NCI-H1694 treated with DMSO at 0.1 percent for 48 hours (cell line): ENCODE measurements at regions not wholly inside any gene's neighbourhood (a gene's known extent, or its start where the extent isn't known, plus 50 kb on each side); places are given as distances from the start of the nearest gene placed in this dataset.
"Not testable (repeated sequence)": the region's sequence is repeated elsewhere in the genome, so short reads cannot be mapped to it uniquely, and the experiment has no call there.

Experiments used
- DNase-seq: peaks from one replicate; lab custom pipeline; 2025; lab: John Stamatoyannopoulos, UW

DNA sequence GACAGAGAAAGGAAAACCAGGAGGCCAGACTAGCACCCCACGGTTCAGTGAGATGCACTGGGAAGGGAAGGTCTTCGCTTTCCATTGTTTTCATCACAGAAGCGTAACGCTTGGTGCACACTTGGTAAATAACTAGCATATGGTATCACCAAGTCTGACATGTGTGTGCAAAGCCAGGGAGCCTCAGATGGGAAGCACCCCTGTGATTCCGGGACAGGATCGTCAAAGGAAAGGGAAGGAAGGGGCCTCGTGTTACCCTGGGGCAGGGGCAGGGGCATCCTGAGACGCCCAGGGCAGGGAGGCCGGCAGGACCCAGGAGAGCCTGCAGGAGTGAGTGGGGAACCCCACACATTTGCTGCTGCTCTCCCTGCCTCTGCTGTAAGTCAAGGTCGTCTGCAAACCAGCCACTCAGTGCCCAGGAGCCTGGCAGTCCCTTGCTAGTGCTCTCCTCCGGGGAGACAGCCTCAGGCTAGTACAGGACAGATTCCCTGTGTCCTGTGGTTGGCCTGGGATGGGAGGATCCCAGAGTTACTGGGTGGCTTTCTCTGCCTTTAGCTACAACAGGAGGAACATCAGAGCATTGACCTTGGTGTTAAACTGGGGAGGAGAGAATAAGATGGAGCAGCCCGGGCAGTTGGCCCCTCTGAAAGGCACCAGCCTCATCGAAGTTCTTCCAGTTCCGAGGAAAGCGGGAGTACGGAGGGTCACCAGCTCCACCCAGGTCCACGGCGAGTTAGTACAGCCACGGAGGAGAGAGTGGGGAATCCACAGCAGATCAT is 192.5 kb downstream of the NDUFA10 start:
- DNase-seq = peak; percentile 8

- no peak for DNase-seq
Observed at GRCh38 chr2:239831861-239832489, 193.2 kb downstream of the NDUFA10 start.

DNA sequence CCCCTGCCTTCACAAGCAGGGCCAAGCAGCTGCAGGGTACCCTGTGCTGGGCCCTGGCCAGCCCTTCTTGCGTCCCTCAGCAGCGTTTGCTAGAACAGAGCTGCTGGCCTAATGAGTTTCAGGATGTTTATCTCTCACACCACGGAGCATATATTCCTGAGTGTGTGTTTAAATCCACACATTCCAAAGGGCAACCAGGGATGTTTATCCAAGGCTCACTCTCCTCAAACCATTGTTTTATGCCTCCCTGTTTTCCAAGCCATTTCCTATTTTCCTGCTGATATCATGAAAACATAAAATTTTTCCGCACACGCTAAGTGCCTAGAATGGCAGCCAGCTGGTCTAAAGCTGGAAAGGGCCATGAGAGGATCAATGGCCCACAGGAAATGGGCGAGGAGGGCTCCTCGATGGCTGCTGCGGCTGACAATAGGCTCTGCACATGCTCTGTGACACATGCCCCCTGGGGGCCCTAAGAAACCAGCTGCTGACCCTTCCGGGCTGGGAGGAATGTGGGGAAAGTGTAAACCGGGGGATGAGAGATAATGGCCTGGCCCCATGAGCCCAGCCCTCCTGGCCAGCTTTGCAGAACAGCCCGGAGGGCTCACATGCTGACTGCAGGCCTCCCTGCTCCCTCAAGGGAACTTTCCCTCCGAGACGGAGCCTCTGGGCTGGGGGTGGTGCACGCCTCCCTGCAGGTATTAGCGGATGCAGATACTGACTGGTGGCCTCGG is 194.0 kb downstream of the NDUFA10 start:
- no peak for DNase-seq

GRCh38 chr2:239830121-239831000 is 194.8 kb downstream of the NDUFA10 start:
- DNase-seq = no peak

GRCh38 chr2:239829326-239829725 is 195.8 kb downstream of the NDUFA10 start:
- DNase-seq = no peak

GRCh38 chr2:239828973-239829275 is 196.2 kb downstream of the NDUFA10 start:
- not testable (repeated sequence) for DNase-seq

DNA sequence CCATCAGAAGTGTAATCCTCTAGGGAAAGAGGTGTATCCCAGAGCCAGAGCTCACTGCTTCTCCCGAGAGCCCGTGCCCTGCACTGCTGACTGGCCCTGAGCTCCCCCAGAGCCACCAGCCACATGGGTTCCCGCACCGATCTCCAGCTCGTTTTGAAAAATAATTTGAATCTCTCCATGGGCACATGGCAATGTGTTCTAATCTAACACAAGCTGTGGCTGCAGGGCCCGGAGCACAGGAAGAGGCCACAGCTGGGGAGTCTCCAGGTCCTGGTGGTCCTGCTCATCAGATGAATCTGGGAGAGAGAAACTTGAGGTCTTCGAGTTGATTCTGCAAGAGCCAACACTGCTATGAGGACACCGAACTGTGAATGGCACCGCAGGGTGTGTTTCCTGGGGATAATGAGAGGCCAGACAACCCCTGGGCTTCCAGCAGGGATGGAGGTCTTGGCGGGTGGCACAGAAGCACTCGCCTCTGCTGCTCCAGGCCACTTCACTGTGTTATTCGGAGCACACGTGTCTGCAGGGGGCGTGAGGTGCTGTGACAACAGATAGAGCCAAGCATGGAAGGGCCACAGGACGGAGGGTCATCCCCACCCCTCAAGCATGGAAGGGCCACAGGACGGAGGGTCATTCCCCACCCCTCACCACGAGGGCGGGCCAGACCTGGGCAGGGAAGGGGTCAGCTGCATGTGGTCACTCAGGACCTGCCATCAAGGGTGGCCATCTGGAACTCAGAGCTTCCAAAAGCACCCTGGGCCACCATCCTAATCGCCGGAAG is 196.8 kb downstream of the NDUFA10 start:
- no peak for DNase-seq

- no peak for DNase-seq
Observed at GRCh38 chr2:239827523-239827890, 197.6 kb downstream of the NDUFA10 start.

GRCh38 chr2:239826786-239827522 is 198.2 kb downstream of the NDUFA10 start:
- DNase-seq = no peak

DNA sequence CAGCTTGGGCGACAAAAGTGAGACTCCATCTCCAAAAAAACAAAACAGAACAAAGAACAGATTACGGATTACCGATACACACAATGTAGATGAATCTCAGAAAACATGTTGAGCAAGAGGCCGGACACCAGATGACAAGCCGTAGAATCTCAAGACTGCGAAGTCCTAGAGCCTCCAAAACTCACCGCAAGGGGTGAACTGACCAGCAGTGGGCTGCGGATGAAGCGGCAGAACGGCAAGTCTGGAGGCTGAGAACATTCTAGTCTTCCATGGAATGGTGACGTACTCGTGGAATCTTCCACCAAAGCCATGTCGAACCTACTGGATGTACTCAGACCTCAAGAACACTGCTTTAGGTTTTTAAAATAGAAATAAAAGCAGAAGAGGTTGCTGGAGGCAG is 198.8 kb downstream of the NDUFA10 start:
- no peak for DNase-seq

DNA sequence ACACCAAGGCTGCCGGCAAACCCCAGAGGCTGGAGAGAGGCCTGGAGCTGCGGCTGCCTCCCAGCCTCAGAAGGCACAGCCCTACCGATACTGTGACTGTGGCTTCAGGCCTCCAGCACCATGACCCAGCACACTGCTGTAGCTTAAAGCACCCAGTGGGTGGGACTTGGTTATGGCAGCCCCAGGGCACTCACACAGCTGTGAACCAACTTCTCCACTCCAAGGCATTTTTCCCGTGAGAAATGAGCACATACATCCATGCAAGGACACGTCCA is 199.5 kb downstream of the NDUFA10 start:
- DNase-seq = no peak

DNA sequence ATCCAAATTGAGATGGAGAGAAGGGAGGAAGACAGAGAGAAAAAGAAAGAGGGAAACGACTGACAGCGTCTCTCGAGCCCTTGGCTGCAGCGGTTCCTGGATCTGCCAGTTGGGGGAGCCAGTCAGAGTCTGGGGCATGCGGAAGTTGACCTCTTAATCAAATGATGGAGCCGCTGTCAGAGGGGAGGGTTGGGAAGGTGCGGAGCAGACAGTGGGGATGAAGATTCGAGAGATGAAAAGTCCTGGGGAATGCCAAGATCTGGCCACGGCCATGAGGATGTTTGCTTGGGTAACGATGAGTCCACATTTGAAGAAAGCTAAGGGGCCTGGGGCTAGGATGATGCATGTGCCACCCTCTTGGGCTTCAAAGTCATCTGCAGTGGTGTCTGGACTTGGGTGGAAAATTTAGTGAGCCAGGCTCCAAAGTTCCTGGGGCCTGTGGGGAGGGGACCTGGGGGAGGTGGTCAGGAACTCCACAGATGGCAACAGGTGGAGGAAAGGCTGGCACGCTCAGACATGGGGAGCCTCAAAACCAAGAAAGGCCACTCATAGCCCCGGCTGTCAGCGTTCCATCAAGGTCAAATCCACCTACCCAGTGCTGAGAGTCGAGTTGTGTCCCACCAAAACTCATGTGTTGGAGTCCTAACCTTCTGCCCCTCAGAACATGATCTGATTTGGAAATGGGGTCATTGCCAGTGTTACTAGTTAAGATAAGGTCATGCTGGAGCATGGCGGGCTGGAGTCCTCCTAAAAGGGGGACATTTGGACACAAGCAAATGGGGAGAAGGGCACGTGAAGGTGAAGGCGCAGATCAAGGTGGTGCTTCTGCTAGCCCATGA is 200.1 kb downstream of the NDUFA10 start:
- DNase-seq = no peak

DNA sequence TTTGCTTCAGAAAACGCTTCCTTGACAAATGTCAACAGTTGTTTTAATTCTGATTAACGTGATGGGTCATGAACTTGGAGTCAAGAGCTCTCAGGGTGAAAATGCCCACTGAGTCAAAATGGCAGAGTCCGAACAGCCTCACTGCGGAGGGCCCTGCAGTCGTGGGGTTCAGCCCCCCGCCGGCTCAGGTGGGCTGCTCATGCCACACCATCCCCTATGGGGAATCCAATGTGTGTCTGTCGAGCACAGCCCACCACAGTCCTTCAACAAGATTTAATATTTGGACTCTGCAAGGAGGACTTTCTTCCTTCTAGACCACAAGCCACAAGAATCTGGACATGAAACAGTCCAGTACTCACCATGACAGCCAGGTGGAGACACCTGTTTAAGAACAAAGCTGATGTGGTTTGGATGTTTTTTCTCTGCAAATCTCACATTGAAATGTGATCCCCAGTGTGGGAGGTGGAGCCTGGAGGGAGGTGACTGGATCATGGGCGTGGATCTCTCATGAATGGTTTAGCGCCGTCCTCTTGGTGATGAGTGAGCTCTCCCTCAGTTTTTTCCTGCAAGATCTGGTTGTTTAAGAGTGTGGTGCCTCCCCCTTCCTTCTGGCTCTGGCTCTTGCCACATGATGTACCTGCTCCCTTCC is 201.0 kb downstream of the NDUFA10 start:
- DNase-seq = no peak

DNA sequence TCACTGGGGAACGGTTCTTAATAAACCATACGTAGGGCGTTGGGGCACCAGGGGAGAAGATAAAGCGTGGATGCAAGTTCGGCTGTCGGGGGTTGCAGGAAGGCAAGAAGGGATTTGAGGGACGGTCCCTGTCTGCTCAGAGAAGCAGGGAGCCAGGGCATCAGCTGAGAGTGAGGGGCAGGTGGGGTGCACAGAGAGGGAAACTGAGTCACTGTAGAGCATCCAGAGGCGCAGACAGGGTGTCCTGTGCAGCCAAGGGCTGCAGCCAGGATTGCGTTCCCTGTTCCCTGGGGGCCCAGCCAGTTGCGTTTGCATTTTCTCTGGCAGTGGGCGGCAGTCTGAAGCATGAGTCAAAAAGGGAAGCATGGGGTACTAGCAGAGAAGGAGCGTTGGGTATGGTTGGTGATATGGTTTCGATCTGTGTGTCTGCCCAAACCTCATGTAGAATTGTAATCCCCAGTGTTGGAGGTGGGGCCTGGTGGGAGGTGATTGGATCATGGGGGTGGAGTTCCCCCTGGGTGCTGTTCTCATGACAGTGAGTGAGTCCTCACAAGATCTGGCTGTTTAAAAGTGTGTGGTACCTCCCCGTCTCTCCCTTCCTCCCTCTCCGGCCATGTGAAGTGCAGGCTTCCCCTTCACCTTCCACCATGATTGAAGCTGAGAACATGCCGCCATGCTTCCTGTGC is 202.9 kb downstream of the NDUFA10 start:
- DNase-seq = no peak

- DNase-seq = no peak
Observed at GRCh38 chr2:239821694-239822075, 203.5 kb downstream of the NDUFA10 start.

DNA sequence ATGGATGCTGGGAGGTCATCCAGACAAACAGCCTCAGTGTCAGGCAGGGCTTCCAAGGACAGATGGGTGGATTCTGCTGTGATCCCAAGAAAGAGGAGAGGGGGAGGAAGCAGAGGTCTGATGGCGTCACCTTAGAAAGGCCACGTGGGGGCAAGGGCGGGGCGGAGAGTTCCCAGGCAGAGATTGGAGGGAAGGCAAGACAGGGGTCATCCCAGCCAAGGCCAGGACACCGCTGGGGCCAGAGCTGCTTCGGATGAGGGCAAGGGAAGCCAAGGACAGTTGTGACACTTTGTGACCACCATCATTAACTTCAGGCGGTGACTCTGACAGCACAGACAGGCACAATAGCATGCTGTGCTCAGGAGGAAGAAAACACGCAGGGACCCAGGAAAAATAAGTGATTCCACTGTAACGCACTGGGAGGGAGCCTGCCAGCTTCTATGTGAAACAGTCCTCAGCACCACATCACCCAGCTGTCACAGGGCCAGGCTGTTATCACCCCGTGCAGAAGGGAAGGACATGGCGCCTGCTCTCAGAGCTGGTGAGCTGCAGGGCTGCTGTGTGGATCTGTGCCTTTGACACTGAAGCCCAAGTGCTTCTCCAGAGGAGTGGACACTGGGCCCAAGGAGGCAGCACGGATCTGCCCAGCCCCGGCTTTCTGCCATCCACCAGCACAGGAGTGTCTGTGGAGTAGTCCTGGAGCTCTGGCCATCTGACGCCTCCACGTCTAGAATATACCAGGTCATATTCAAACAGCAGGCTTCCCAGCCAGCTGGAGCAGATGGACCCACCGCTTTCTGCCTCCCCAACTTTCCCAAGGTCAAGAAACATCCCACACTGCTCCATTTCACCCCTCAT is 204.1 kb downstream of the NDUFA10 start:
- DNase-seq = peak; percentile 28

GRCh38 chr2:239819974-239820555 is 205.1 kb downstream of the NDUFA10 start:
- no peak for DNase-seq
